Retina (tissue), 1 donor: ENCODE measurements at regions not wholly inside any gene's neighbourhood (a gene's known extent, or its start where the extent isn't known, plus 50 kb on each side); places are given as distances from the start of the nearest gene placed in this dataset.

ENCODE experiments used
- DNase-seq: peaks from one replicate; pipeline ENCODE4 v3.0.0-alpha.2; 2016

- DNase-seq = no peak
Measured at GRCh38 chr3:102248981-102249705, 185.7 kb upstream of the ZPLD1 start.

GRCh38 chr3:102255736-102256135 is 179.1 kb upstream of the ZPLD1 start:
- no peak for DNase-seq

- DNase-seq = no peak
Measured at GRCh38 chr3:102258666-102259227, 176.1 kb upstream of the ZPLD1 start.

- no peak for DNase-seq
Measured at GRCh38 chr3:102259663-102260062, 175.2 kb upstream of the ZPLD1 start.

GRCh38 chr3:102265720-102266119 is 169.1 kb upstream of the ZPLD1 start:
- DNase-seq = no peak

- no peak for DNase-seq
Measured at GRCh38 chr3:102269406-102269805, 165.4 kb upstream of the ZPLD1 start.

- DNase-seq = no peak
Measured at GRCh38 chr3:102290241-102290640, 144.6 kb upstream of the ZPLD1 start.

- DNase-seq = no peak
Measured at GRCh38 chr3:102295756-102296155, 139.1 kb upstream of the ZPLD1 start.

GRCh38 chr3:102297072-102297658 is 137.7 kb upstream of the ZPLD1 start:
- DNase-seq = no peak

GRCh38 chr3:102299125-102299877 is 135.5 kb upstream of the ZPLD1 start:
- DNase-seq = no peak

GRCh38 chr3:102301155-102301880 is 133.5 kb upstream of the ZPLD1 start:
- no peak for DNase-seq

GRCh38 chr3:102302020-102302419 is 132.8 kb upstream of the ZPLD1 start:
- DNase-seq = no peak

GRCh38 chr3:102304550-102304949 is 130.3 kb upstream of the ZPLD1 start:
- DNase-seq = no peak

GRCh38 chr3:102307442-102307841 is 127.4 kb upstream of the ZPLD1 start:
- no peak for DNase-seq

- DNase-seq = no peak
Measured at GRCh38 chr3:102329066-102329465, 105.7 kb upstream of the ZPLD1 start.

- no peak for DNase-seq
Measured at GRCh38 chr3:102329561-102329960, 105.3 kb upstream of the ZPLD1 start.

GRCh38 chr3:102332205-102332604 is 102.6 kb upstream of the ZPLD1 start:
- DNase-seq = no peak

GRCh38 chr3:102332934-102333333 is 101.9 kb upstream of the ZPLD1 start:
- DNase-seq = no peak

GRCh38 chr3:102336130-102336529 is 98.7 kb upstream of the ZPLD1 start:
- DNase-seq = no peak

- no peak for DNase-seq
Measured at GRCh38 chr3:102339671-102340070, 95.1 kb upstream of the ZPLD1 start.

GRCh38 chr3:102346897-102347296 is 87.9 kb upstream of the ZPLD1 start:
- no peak for DNase-seq

- no peak for DNase-seq
Measured at GRCh38 chr3:102348904-102349303, 85.9 kb upstream of the ZPLD1 start.

GRCh38 chr3:102353148-102353547 is 81.7 kb upstream of the ZPLD1 start:
- DNase-seq = no peak
